ENCODE measurements at regions not wholly inside any gene's neighbourhood (a gene's known extent, or its start where the extent isn't known, plus 50 kb on each side); places are given as distances from the start of the nearest gene placed in this dataset.

DNA sequence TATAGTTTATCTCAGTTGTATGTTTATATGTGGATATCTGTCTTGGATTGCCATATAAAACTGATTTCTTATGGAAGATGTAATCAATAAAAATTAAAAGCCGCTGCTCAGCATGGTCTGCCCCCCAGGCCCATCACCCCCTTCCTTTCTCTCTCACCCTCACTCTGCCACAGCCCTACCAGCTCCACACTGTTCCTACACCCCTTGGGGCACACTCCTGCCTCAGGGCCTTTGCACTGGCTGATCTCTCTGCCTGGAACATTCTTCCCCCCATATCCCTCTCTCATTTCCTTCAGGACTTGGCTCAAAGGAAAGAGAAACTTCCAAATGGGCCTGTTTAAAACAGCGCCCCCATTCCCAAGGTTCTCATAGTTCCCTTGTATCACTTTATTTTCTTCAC is 63.1 kb downstream of the LRRC32 start:
- DNase-seq (ENCODE audit: low spot score): no peak

DNA sequence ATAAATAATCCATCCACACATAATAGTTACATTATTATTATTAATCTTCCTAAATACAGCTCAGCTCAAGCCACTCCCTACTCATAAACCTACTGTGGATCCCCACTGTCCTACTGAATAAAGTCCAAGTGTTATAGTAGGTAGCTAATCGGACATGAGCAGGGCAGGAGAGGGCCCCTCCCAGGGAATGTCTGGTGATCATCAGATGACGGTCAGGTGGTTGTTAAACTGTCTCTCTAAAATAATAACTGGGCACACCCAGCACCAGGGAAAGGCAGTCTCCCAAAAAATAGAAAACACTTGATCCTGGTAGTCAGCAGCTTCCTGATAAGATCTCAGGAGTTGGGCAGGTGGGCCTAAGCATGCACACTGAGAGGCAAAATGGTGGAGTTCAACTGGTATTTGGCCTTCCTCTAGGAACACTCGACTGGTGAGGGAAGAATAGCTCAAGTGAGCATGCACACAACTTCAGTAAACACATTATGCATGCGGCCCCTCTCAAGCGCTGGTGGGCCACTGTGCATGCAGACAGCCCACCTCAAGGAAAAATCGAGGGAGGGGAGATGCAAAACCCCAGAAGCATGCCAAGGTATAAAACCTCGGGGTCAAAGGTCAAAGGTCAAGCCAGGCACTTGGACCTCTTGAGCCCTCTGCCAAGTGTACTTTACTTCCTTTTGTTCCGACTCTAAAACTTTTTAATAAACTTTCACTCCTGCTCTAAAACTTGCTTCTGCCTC is 65.0 kb downstream of the LRRC32 start:
- DNase-seq (ENCODE audit: low spot score): no peak

GRCh38 chr11:76604626-76605241 is 65.8 kb downstream of the LRRC32 start:
- DNase-seq (ENCODE audit: low spot score): peak; percentile 49

GRCh38 chr11:76604081-76604625 is 66.4 kb downstream of the LRRC32 start:
- DNase-seq (ENCODE audit: low spot score): no peak

GRCh38 chr11:76603202-76603601 is 67.3 kb downstream of the LRRC32 start:
- DNase-seq (ENCODE audit: low spot score): no peak

Data from pons (tissue), 1 donor.